Karpas-422 (cell line): ENCODE measurements at regions not wholly inside any gene's neighbourhood (a gene's known extent, or its start where the extent isn't known, plus 50 kb on each side); places are given as distances from the start of the nearest gene placed in this dataset.

Source experiments
- DNase-seq: peaks from one replicate; pipeline ENCODE4 v3.0.0-alpha.2; 2015
- H2AFZ ChIP-seq: fragments of 200-600 bp; sonication (generic); 2 replicates; pipeline ENCODE4 v1.6.1; 2014; ENCODE audit warnings: antibody characterized with exemption, low read length, mixed read lengths
- H3K27ac ChIP-seq: fragments of 200-600 bp; sonication (generic); 2 replicates; pipeline ENCODE4 v1.5.1; 2014; ENCODE audit warnings: mild to moderate bottlenecking, low read length, moderate library complexity
- H3K27me3 ChIP-seq: fragments of 200-600 bp; sonication (generic); 2 replicates; pipeline ENCODE4 v1.6.1; 2014; ENCODE audit warnings: low read length, mixed read lengths
- H3K36me3 ChIP-seq: fragments of 200-600 bp; sonication (generic); 2 replicates; pipeline ENCODE4 v1.6.1; 2014; ENCODE audit warnings: low read length, mixed read lengths; ENCODE audit not compliant: insufficient read depth
- H3K4me1 ChIP-seq: fragments of 200-600 bp; sonication (generic); 2 replicates; pipeline ENCODE4 v1.6.1; 2014; ENCODE audit warnings: mild to moderate bottlenecking, low read length, mixed read lengths
- H3K4me2 ChIP-seq: fragments of 200-600 bp; sonication (generic); 2 replicates; pipeline ENCODE4 v1.6.1; 2014; ENCODE audit warnings: low read length, low read depth, mild to moderate bottlenecking; ENCODE audit not compliant: poor library complexity, severe bottlenecking
- H3K4me3 ChIP-seq: fragments of 200-600 bp; sonication (generic); 2 replicates; pipeline ENCODE4 v1.5.1; 2014; ENCODE audit warnings: mild to moderate bottlenecking, antibody characterized with exemption, low read length, mixed read lengths
- H3K79me2 ChIP-seq: fragments of 200-600 bp; sonication (generic); 2 replicates; pipeline ENCODE4 v1.6.1; 2014; ENCODE audit warnings: mild to moderate bottlenecking, low read length, mixed read lengths
- H3K9ac ChIP-seq: fragments of 200-600 bp; sonication (generic); 2 replicates; pipeline ENCODE4 v1.6.0; 2014; ENCODE audit warnings: low read length
- H3K9me2 ChIP-seq: fragments of 200-600 bp; sonication (generic), shearing (Covaris generic); replicated peaks from 2 replicates; pipeline ENCODE4 v1.6.0; 2014; ENCODE audit warnings: mild to moderate bottlenecking, low read length, moderate library complexity; ENCODE audit not compliant: insufficient read depth
- H3K9me3 ChIP-seq: fragments of 300-700, 200-600 bp; sonication (generic); 2 replicates; pipeline ENCODE4 v1.6.1; 2014; ENCODE audit warnings: low read length, mixed read lengths
- H4K20me1 ChIP-seq: fragments of 200-600 bp; sonication (generic); 2 replicates; pipeline ENCODE4 v1.6.1; 2014; ENCODE audit warnings: mild to moderate bottlenecking, antibody characterized with exemption, low read length, low read depth; ENCODE audit not compliant: insufficient read depth

- no peaks in the 10 kb centered on the region for H3K27me3 ChIP-seq
- no peaks in the 10 kb centered on the region for H4K20me1 ChIP-seq
- no peak overlapping the region for H3K4me2 ChIP-seq
- H3K27ac ChIP-seq: no peak overlapping the region
- H3K4me3 ChIP-seq: no peak overlapping the region
- DNase-seq: no peak
- H3K9me3 ChIP-seq: no peaks in the 10 kb centered on the region
- H2AFZ ChIP-seq: no peak overlapping the region
- no peaks in the 10 kb centered on the region for H3K4me1 ChIP-seq
- no peaks in the 10 kb centered on the region for H3K36me3 ChIP-seq
- no peaks in the 10 kb centered on the region for H3K79me2 ChIP-seq
- no peak overlapping the region for H3K9ac ChIP-seq
- H3K9me2 ChIP-seq: no peaks in the 10 kb centered on the region
These were observed 129.7 kb upstream of the KLF6 start for GRCh38 chr10:3914733-3915132.

GRCh38 chr10:3911713-3912442 lies 126.9 kb upstream of the KLF6 start:
- Histone ChIP-seq H2AFZ (no peak overlapping the region), H3K27me3 (no peaks in the 10 kb centered on the region; the same call in 1 of the 2 replicates), H3K36me3 (no peaks in the 10 kb centered on the region), H4K20me1 (no peaks in the 10 kb centered on the region), H3K9me2 (no peaks in the 10 kb centered on the region), H3K4me3 (no peak overlapping the region), H3K9ac (no peak overlapping the region), H3K79me2 (no peaks in the 10 kb centered on the region), H3K27ac (no peak overlapping the region), H3K4me2 (no peak overlapping the region), H3K4me1 (no peaks in the 10 kb centered on the region), H3K9me3 (no peaks in the 10 kb centered on the region)
- no peak for DNase-seq

- Histone ChIP-seq H3K4me3 (no peak overlapping the region), H3K36me3 (no peaks in the 10 kb centered on the region), H3K79me2 (no peaks in the 10 kb centered on the region), H3K9ac (no peak overlapping the region), H3K27ac (no peak overlapping the region), H3K9me2 (no peaks in the 10 kb centered on the region), H3K4me1 (no peaks in the 10 kb centered on the region), H3K4me2 (no peak overlapping the region), H4K20me1 (no peaks in the 10 kb centered on the region), H2AFZ (no peak overlapping the region), H3K9me3 (no peaks in the 10 kb centered on the region), H3K27me3 (no peaks in the 10 kb centered on the region; the same call in 1 of the 2 replicates)
- DNase-seq: no peak
These were observed 126.2 kb upstream of the KLF6 start for GRCh38 chr10:3911241-3911640.

GRCh38 chr10:3909339-3909738 lies 124.3 kb upstream of the KLF6 start:
- Histone ChIP-seq H3K79me2 (no peaks in the 10 kb centered on the region), H3K4me2 (no peak overlapping the region), H3K36me3 (no peaks in the 10 kb centered on the region), H3K9ac (no peak overlapping the region), H3K9me3 (no peaks in the 10 kb centered on the region), H3K9me2 (no peaks in the 10 kb centered on the region), H2AFZ (no peak overlapping the region), H3K4me3 (no peak overlapping the region), H3K27me3 (no peaks in the 10 kb centered on the region; the same call in 1 of the 2 replicates), H3K4me1 (no peaks in the 10 kb centered on the region), H3K27ac (no peak overlapping the region), H4K20me1 (no peaks in the 10 kb centered on the region)
- DNase-seq: no peak

DNA sequence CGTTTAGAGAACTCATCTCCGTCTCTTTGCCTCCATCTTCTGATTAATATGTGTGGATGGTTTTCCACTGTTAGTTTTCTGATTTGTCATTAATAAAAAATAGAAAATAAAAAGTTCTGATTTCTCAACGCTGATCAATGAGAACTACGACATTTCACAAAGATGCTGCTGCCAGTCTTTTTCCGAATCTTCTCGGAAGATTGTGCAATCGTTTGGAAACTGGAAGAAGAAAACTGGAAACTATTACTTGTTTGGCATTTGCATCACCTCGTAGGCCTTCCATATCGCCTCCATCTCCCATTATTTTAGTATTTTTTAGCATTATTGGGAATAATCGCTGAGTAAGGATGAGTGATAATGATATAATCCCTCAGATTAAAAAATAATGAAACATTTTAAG lies 123.2 kb upstream of the KLF6 start:
- no peaks in the 10 kb centered on the region for H3K36me3 ChIP-seq
- no peaks in the 10 kb centered on the region for H4K20me1 ChIP-seq
- DNase-seq: no peak
- no peaks in the 10 kb centered on the region for H3K9me2 ChIP-seq
- no peaks in the 10 kb centered on the region; the same call in 1 of the 2 replicates for H3K27me3 ChIP-seq
- no peaks in the 10 kb centered on the region for H3K9me3 ChIP-seq
- H2AFZ ChIP-seq: no peak overlapping the region
- no peak overlapping the region for H3K27ac ChIP-seq
- H3K4me3 ChIP-seq: no peak overlapping the region
- no peak overlapping the region for H3K9ac ChIP-seq
- no peak overlapping the region for H3K4me2 ChIP-seq
- no peaks in the 10 kb centered on the region for H3K79me2 ChIP-seq
- no peaks in the 10 kb centered on the region for H3K4me1 ChIP-seq

GRCh38 chr10:3907514-3907913 lies 122.5 kb upstream of the KLF6 start:
- H3K27me3 ChIP-seq: no peaks in the 10 kb centered on the region; the same call in 1 of the 2 replicates

GRCh38 chr10:3906511-3907111 lies 121.6 kb upstream of the KLF6 start:
- Histone ChIP-seq H3K4me1 (no peaks in the 10 kb centered on the region), H3K79me2 (no peaks in the 10 kb centered on the region), H3K4me3 (no peak overlapping the region), H4K20me1 (no peaks in the 10 kb centered on the region), H3K4me2 (no peak overlapping the region), H3K9ac (no peak overlapping the region), H3K27ac (no peak overlapping the region), H3K27me3 (no peaks in the 10 kb centered on the region; the same call in 1 of the 2 replicates), H2AFZ (no peak overlapping the region), H3K36me3 (no peaks in the 10 kb centered on the region), H3K9me2 (no peaks in the 10 kb centered on the region), H3K9me3 (no peaks in the 10 kb centered on the region)
- no peak for DNase-seq

More at GRCh38 chr10:3907514-3907913, 122.5 kb upstream of the KLF6 start:
- no peak overlapping the region for H3K9ac ChIP-seq
- no peaks in the 10 kb centered on the region for H3K79me2 ChIP-seq
- no peaks in the 10 kb centered on the region for H3K36me3 ChIP-seq
- H3K9me3 ChIP-seq: no peaks in the 10 kb centered on the region
- no peaks in the 10 kb centered on the region for H3K4me1 ChIP-seq
- no peaks in the 10 kb centered on the region for H3K9me2 ChIP-seq
- no peaks in the 10 kb centered on the region for H4K20me1 ChIP-seq
- no peak overlapping the region for H2AFZ ChIP-seq
- H3K4me2 ChIP-seq: no peak overlapping the region
- no peak overlapping the region for H3K27ac ChIP-seq
- H3K4me3 ChIP-seq: no peak overlapping the region
- DNase-seq: no peak

DNA sequence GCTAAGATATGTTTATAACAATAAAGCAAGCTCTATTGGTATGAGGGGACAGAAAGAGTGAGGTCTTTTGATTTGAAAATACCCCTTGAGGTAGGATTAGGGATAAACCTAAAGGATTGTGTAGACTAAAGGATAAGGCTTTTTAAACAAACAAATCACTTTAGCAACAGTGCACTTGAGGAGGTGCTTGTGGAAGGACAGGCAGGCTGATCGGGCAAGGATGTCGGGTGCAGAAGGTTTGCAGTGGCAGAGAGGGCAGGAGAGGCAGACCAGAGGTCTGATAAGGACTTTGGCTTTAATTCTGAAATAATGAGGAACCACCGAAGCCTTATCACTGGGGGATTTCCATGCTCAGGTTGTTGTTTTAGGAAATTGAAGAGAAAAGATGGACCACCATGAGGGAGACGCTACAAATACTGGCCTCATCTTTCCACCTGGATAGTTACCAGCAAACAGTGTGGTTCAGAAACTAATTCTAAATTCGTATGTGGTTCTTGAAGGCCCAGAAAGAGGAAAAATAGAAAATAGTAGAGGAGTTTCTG lies 119.5 kb upstream of the KLF6 start:
- H3K79me2 ChIP-seq: no peaks in the 10 kb centered on the region
- H3K9me2 ChIP-seq: no peaks in the 10 kb centered on the region
- H3K27me3 ChIP-seq: no peaks in the 10 kb centered on the region; the same call in 1 of the 2 replicates
- no peak for DNase-seq
- H4K20me1 ChIP-seq: no peaks in the 10 kb centered on the region
- no peaks in the 10 kb centered on the region for H3K9me3 ChIP-seq
- H3K9ac ChIP-seq: no peak overlapping the region
- H3K27ac ChIP-seq: no peak overlapping the region
- H3K4me2 ChIP-seq: no peak overlapping the region
- no peak overlapping the region for H3K4me3 ChIP-seq
- H3K36me3 ChIP-seq: no peaks in the 10 kb centered on the region
- no peaks in the 10 kb centered on the region for H3K4me1 ChIP-seq
- no peak overlapping the region for H2AFZ ChIP-seq
